B cell (primary cell): ENCODE measurements at regions not wholly inside any gene's neighbourhood (a gene's known extent, or its start where the extent isn't known, plus 50 kb on each side); places are given as distances from the start of the nearest gene placed in this dataset.

ENCODE experiments used
- CTCF ChIP-seq: fragments of 200-600 bp; IDR thresholded peaks from one replicate; pipeline ENCODE4 v1.8.0; 2022; ENCODE audit warnings: antibody characterized with exemption, mild to moderate bottlenecking
- EZH2 ChIP-seq: IDR thresholded peaks from 2 replicates; pipeline ENCODE4 v1.6.1; 2012; ENCODE audit warnings: borderline replicate concordance, low read depth, mild to moderate bottlenecking, moderate library complexity, low read length; ENCODE audit not compliant: insufficient read depth, poor library complexity, severe bottlenecking

GRCh38 chr7:124275411-124275810 is 242.5 kb upstream of the TMEM229A start:
- TF ChIP-seq CTCF (no peak), EZH2 (no peak)
